ENCODE measurements at regions not wholly inside any gene's neighbourhood (a gene's known extent, or its start where the extent isn't known, plus 50 kb on each side); places are given as distances from the start of the nearest gene placed in this dataset.

DNA sequence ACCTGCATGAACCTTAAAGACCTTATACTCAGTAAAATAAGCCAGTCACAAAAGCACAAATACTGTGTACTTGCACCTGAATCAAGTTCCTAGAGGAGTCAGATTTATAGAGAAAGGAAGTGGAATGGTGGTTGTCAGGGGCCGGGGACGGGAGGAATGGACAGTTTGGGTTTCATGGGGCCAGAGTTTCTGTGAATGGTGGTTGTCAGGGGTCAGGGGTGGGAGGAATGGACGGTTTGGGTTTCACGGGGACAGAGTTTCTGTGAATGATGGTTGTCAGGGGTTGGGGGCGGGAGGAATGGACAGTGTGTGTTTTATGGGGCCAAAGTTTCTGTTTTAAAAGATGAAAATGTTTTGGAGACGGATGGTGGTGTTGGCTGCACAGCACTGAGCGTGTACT lies 260.0 kb upstream of the MKI67 start:
- H3K4me3 ChIP-seq (ENCODE audit: low read length): no peak overlapping the region
- H3F3A ChIP-seq (ENCODE audit: insufficient read depth, low read length, poor library complexity, severe bottlenecking): no peaks in the 10 kb centered on the region
- H4K20me1 ChIP-seq (ENCODE audit: insufficient read depth): no peaks in the 10 kb centered on the region
- H3K9ac ChIP-seq (ENCODE audit: low read length): no peak overlapping the region
- no peaks in the 10 kb centered on the region for H3K27me3 ChIP-seq (ENCODE audit: insufficient read depth, low read depth, low read length)
- H3K9me3 ChIP-seq (ENCODE audit: low read length): no peaks in the 10 kb centered on the region
- no peak overlapping the region for H3K27ac ChIP-seq (ENCODE audit: low read length)
- H3K9me2 ChIP-seq (ENCODE audit: insufficient read depth, low read length): no peaks in the 10 kb centered on the region
- H3K36me3 ChIP-seq (ENCODE audit: insufficient read depth, low read length): no peaks in the 10 kb centered on the region
- H2AFZ ChIP-seq (ENCODE audit: low read depth, low read length): no peak overlapping the region
- H3K79me2 ChIP-seq (replicated peaks; ENCODE audit: insufficient read depth, low read length): no peaks in the 10 kb centered on the region
- TF ChIP-seq SMC3 (conservative IDR thresholded peaks at IDR 0.05; ENCODE audit: poor library complexity) (no peak), EZH2 (IDR thresholded peaks at IDR 0.05; ENCODE audit: borderline replicate concordance, insufficient read depth, low read length, poor library complexity, severe bottlenecking) (no peak), POLR2AphosphoS5 (IDR thresholded peaks at IDR 0.05) (no peak), RAD21 (conservative IDR thresholded peaks at IDR 0.05) (no peak), EP300 (conservative IDR thresholded peaks at IDR 0.05; ENCODE audit: poor library complexity, severe bottlenecking) (no peak), TAF1 (IDR thresholded peaks at IDR 0.05; ENCODE audit: low read depth) (no peak), MXI1 (conservative IDR thresholded peaks at IDR 0.05; ENCODE audit: poor library complexity, severe bottlenecking) (no peak)
- TF ChIP-seq, protein P1, sequence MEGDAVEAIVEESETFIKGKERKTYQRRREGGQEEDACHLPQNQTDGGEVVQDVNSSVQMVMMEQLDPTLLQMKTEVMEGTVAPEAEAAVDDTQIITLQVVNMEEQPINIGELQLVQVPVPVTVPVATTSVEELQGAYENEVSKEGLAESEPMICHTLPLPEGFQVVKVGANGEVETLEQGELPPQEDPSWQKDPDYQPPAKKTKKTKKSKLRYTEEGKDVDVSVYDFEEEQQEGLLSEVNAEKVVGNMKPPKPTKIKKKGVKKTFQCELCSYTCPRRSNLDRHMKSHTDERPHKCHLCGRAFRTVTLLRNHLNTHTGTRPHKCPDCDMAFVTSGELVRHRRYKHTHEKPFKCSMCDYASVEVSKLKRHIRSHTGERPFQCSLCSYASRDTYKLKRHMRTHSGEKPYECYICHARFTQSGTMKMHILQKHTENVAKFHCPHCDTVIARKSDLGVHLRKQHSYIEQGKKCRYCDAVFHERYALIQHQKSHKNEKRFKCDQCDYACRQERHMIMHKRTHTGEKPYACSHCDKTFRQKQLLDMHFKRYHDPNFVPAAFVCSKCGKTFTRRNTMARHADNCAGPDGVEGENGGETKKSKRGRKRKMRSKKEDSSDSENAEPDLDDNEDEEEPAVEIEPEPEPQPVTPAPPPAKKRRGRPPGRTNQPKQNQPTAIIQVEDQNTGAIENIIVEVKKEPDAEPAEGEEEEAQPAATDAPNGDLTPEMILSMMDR (IDR thresholded peaks at IDR 0.05; ENCODE audit: poor library complexity, severe bottlenecking): no peak
- TF ChIP-seq, protein P2, sequence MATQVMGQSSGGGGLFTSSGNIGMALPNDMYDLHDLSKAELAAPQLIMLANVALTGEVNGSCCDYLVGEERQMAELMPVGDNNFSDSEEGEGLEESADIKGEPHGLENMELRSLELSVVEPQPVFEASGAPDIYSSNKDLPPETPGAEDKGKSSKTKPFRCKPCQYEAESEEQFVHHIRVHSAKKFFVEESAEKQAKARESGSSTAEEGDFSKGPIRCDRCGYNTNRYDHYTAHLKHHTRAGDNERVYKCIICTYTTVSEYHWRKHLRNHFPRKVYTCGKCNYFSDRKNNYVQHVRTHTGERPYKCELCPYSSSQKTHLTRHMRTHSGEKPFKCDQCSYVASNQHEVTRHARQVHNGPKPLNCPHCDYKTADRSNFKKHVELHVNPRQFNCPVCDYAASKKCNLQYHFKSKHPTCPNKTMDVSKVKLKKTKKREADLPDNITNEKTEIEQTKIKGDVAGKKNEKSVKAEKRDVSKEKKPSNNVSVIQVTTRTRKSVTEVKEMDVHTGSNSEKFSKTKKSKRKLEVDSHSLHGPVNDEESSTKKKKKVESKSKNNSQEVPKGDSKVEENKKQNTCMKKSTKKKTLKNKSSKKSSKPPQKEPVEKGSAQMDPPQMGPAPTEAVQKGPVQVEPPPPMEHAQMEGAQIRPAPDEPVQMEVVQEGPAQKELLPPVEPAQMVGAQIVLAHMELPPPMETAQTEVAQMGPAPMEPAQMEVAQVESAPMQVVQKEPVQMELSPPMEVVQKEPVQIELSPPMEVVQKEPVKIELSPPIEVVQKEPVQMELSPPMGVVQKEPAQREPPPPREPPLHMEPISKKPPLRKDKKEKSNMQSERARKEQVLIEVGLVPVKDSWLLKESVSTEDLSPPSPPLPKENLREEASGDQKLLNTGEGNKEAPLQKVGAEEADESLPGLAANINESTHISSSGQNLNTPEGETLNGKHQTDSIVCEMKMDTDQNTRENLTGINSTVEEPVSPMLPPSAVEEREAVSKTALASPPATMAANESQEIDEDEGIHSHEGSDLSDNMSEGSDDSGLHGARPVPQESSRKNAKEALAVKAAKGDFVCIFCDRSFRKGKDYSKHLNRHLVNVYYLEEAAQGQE (IDR thresholded peaks at IDR 0.05; ENCODE audit: borderline replicate concordance): no peak
- H3K4me2 ChIP-seq (ENCODE audit: low read length): no peak overlapping the region

DNA sequence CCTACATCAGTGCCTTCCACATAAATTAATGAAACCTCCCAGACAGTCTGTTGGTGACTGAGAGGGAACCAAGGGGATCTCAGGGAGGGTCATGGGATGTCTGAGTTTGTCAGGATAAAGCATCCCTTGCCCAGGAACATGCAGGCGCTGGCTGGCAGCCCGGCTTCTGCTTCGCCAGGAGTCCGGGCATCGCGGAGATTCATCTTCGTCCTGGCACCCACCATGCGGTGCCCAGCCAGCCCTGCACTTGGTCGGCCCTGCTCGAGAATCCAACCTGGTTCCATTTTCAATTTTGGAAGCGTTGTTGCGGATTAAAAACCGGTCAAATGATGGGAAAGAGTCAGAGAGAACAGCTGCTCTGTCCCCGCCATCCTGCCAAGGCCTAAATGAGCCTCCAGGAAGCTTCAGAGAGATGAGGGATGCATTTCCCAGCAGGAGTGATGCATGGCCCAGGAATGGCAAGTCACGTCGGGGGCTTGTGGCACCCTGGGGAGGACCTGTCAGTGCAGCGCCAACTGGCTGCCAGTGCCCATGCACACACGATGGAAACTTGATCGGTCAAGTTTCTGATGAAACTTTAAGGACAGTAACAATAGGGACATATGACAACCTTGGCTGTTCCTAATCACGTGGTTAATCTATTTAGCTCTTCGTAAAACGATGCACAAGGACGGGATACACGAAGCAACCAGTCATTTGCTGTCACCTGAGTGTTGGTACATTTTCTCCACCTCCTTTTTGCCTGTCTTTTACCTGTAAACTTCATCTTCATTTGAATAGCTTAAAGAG lies 260.8 kb upstream of the MKI67 start:
- no peaks in the 10 kb centered on the region for H3F3A ChIP-seq (ENCODE audit: insufficient read depth, low read length, poor library complexity, severe bottlenecking)
- no peaks in the 10 kb centered on the region for H3K36me3 ChIP-seq (ENCODE audit: insufficient read depth, low read length)
- no peak overlapping the region for H3K4me2 ChIP-seq (ENCODE audit: low read length)
- no peak overlapping the region for H3K27ac ChIP-seq (ENCODE audit: low read length)
- no peak overlapping the region for H3K4me3 ChIP-seq (ENCODE audit: low read length)
- H3K9me3 ChIP-seq (ENCODE audit: low read length): no peaks in the 10 kb centered on the region
- H3K27me3 ChIP-seq (ENCODE audit: insufficient read depth, low read depth, low read length): no peaks in the 10 kb centered on the region
- H3K9ac ChIP-seq (ENCODE audit: low read length): no peak overlapping the region
- no peaks in the 10 kb centered on the region for H4K20me1 ChIP-seq (ENCODE audit: insufficient read depth)
- TF ChIP-seq EZH2 (IDR thresholded peaks at IDR 0.05; ENCODE audit: borderline replicate concordance, insufficient read depth, low read length, poor library complexity, severe bottlenecking): no peak
- H3K9me2 ChIP-seq (ENCODE audit: insufficient read depth, low read length): no peaks in the 10 kb centered on the region
- no peak overlapping the region for H2AFZ ChIP-seq (ENCODE audit: low read depth, low read length)
- no peaks in the 10 kb centered on the region for H3K79me2 ChIP-seq (replicated peaks; ENCODE audit: insufficient read depth, low read length)
